Tibial artery (tissue), 4 donors: ENCODE measurements at regions not wholly inside any gene's neighbourhood (a gene's known extent, or its start where the extent isn't known, plus 50 kb on each side); places are given as distances from the start of the nearest gene placed in this dataset.

Source experiments
- DNase-seq, 2 donors: peaks; one replicate each; pipeline ENCODE4 v3.0.0-alpha.2; 2019
- H3K27ac ChIP-seq, 2 donors: fragments of 200-600 bp; sonication (generic) in 1 of 2; 1 replicate in 1 of 2; 2 replicates in 1 of 2; pipeline ENCODE4 v1.5.1; 2018 to 2019; ENCODE audit warnings: mild to moderate bottlenecking in 1 of 2
- H3K27me3 ChIP-seq, 2 donors: fragments of 200-600 bp; sonication (generic) in 1 of 2; one replicate each; pipeline versions ENCODE4 v1.5.1 to v1.6.0; 2016 to 2019
- H3K36me3 ChIP-seq, 3 donors: fragments of 200-600 bp; sonication (generic) in 2 of 3; one replicate each; pipeline ENCODE4 v1.5.1; 2016 to 2019; ENCODE audit warnings: mild to moderate bottlenecking in 2 of 3
- H3K4me1 ChIP-seq, 4 donors: fragments of 200-600 bp; sonication (generic) in 2 of 4; 1 replicate in 3 of 4; 2 replicates in 1 of 4; pipeline ENCODE4 v1.5.1; 2016 to 2019
- H3K4me3 ChIP-seq, 2 donors: fragments of 200-600 bp; sonication (generic) in 1 of 2; 1 replicate in 1 of 2; 2 replicates in 1 of 2; pipeline ENCODE4 v1.5.1; 2018 to 2019; ENCODE audit warnings: mild to moderate bottlenecking in 2 of 2
- H3K9me3 ChIP-seq, 3 donors: fragments of 200-600 bp; sonication (generic) in 1 of 3; one replicate each; pipeline ENCODE4 v1.5.1; 2016 to 2019
- CTCF ChIP-seq, 2 experiments: fragments of 200-600 bp in 1 of 2; fragments of 450-650 bp in 1 of 2; IDR thresholded peaks; one replicate each; pipeline ENCODE4 v1.5.1; 2017 to 2019; ENCODE audit warnings: antibody characterized with exemption in 2 of 2, mild to moderate bottlenecking in 1 of 2, moderate library complexity in 1 of 2
- intact Hi-C: fragments of 100-400 bp; cut with DNase I; formaldehyde crosslinking; loops from one replicate; pipeline ENCODE4 v1.15.0; 2023; ENCODE audit warnings: low total_unique reads

- Histone ChIP-seq H3K27ac (no peak overlapping the region), H3K9me3 (no peaks in the 10 kb centered on the region), H3K4me1 (no peaks in the 10 kb centered on the region), H3K36me3 (no peaks in the 10 kb centered on the region), H3K27me3 (no peaks in the 10 kb centered on the region), H3K4me3 (no peak overlapping the region)
- TF ChIP-seq CTCF (IDR thresholded peaks at IDR 0.05) = no peak
- DNase-seq = no peak
- intact Hi-C loops = no loop called here
Observed at GRCh38 chrX:20388594-20388993, 121.9 kb upstream of the RPS6KA3 start.

GRCh38 chrX:20383477-20383876 lies 116.8 kb upstream of the RPS6KA3 start:
- H3K4me3 ChIP-seq = no peak overlapping the region
- no peak for TF ChIP-seq CTCF (IDR thresholded peaks at IDR 0.05)
- H3K27me3 ChIP-seq = no peaks in the 10 kb centered on the region
- H3K27ac ChIP-seq = no peak overlapping the region
- no peaks in the 10 kb centered on the region for H3K9me3 ChIP-seq
- H3K4me1 ChIP-seq = no peaks in the 10 kb centered on the region
- H3K36me3 ChIP-seq = no peaks in the 10 kb centered on the region
- intact Hi-C loops = no loop called here
- DNase-seq = no peak

- Histone ChIP-seq H3K36me3 (no peaks in the 10 kb centered on the region), H3K4me1 (no peaks in the 10 kb centered on the region), H3K9me3 (no peaks in the 10 kb centered on the region), H3K4me3 (no peak overlapping the region), H3K27ac (no peak overlapping the region), H3K27me3 (no peaks in the 10 kb centered on the region)
- intact Hi-C loops = no loop called here
- DNase-seq = no peak
- TF ChIP-seq CTCF (IDR thresholded peaks at IDR 0.05) = no peak
Observed at GRCh38 chrX:20382518-20383297, 116.0 kb upstream of the RPS6KA3 start.

- Histone ChIP-seq H3K36me3 (no peaks in the 10 kb centered on the region), H3K4me3 (no peak overlapping the region), H3K27me3 (no peaks in the 10 kb centered on the region), H3K27ac (no peak overlapping the region), H3K4me1 (no peaks in the 10 kb centered on the region), H3K9me3 (no peaks in the 10 kb centered on the region)
- intact Hi-C loops = no loop called here
- TF ChIP-seq CTCF (IDR thresholded peaks at IDR 0.05) = no peak
- no peak for DNase-seq
Observed at GRCh38 chrX:20382082-20382481, 115.4 kb upstream of the RPS6KA3 start.

GRCh38 chrX:20378233-20378920 lies 111.7 kb upstream of the RPS6KA3 start:
- Histone ChIP-seq H3K36me3 (no peaks in the 10 kb centered on the region), H3K4me1 (no peaks in the 10 kb centered on the region), H3K4me3 (no peak overlapping the region), H3K9me3 (no peaks in the 10 kb centered on the region), H3K27me3 (no peaks in the 10 kb centered on the region), H3K27ac (no peak overlapping the region)
- intact Hi-C loops = no loop called here
- TF ChIP-seq CTCF (IDR thresholded peaks at IDR 0.05) = no peak
- DNase-seq = no peak
